ENCODE measurements at regions not wholly inside any gene's neighbourhood (a gene's known extent, or its start where the extent isn't known, plus 50 kb on each side); places are given as distances from the start of the nearest gene placed in this dataset.

GRCh38 chr11:24216488-24216887 lies 280.4 kb upstream of the LUZP2 start:
- TF ChIP-seq CREB5 (CRISPR knock-in tag; IDR thresholded peaks at IDR 0.05; ENCODE audit: low read depth) (no peak), ESRRG (CRISPR knock-in tag; IDR thresholded peaks at IDR 0.05) (no peak), ZFP3 (CRISPR knock-in tag; IDR thresholded peaks at IDR 0.05) (no peak), RARB (CRISPR knock-in tag; IDR thresholded peaks at IDR 0.05) (no peak), ZNF565 (CRISPR knock-in tag; conservative IDR thresholded peaks at IDR 0.05; ENCODE audit: low read depth) (no peak), PATZ1 (CRISPR knock-in tag; IDR thresholded peaks at IDR 0.05; ENCODE audit: borderline replicate concordance) (no peak)
